K562 (cell line): ENCODE measurements at regions not wholly inside any gene's neighbourhood (a gene's known extent, or its start where the extent isn't known, plus 50 kb on each side); places are given as distances from the start of the nearest gene placed in this dataset.

Experiments used
- ATAC-seq: fragments of 200-7000 bp; cut with Tn5 transposase; 3 replicates; pipeline ENCODE4 v1.9.1; 2020; ENCODE audit warnings: moderate library complexity
- BruUV-seq: library from RNA; stranded (reverse); fragments of 400-500 nt; replicated peaks from 2 replicates; lab custom pipeline; 2021; lab: Mats Ljungman, UMichigan
- CTCF ChIA-PET: fragments of 300-600 bp; formaldehyde crosslinking; extraction: SDS; loops from one replicate; lab custom pipeline; 2021; ENCODE audit warnings: low intra/inter-chr PET ratio; lab: Yijun Ruan, JAX
- POLR2A ChIA-PET: fragments of 300-600, 350-650 bp; sonication (Branson Sonifier 250); formaldehyde crosslinking; extraction: SDS; loops from one replicate; lab custom pipeline; 2021; ENCODE audit warnings: antibody characterized with exemption, inconsistent platforms; lab: Yijun Ruan, JAX
- DNase-seq, 4 experiments: peaks; one replicate each; pipeline versions ENCODE4 v3.0.0 to v3.0.0-alpha.2; 2011 to 2018; ENCODE audit warnings: low spot score in 3 of 4, mixed read lengths in 3 of 4; ENCODE audit errors: extremely low read depth in 1 of 4
- FAIRE-seq: peaks from 2 replicates; lab custom pipeline; 2011; peaks lifted over from hg19 to GRCh38; lab: Jason Lieb, UNC
- H2AFZ ChIP-seq: 2 replicates; pipeline ENCODE4 v1.6.0; 2011; ENCODE audit warnings: low read depth, low read length, control low read depth, inconsistent platforms
- H3K27ac ChIP-seq: fragments of 200-600 bp; 3 replicates; pipeline ENCODE4 v1.8.0; 2011; ENCODE audit warnings: low read depth, mild to moderate bottlenecking, control low read depth, inconsistent platforms, low read length, moderate library complexity, mixed read lengths; ENCODE audit errors: extremely low read depth
- H3K27me3 ChIP-seq, 2 experiments: fragments of 300-600 bp in 1 of 2; 2 replicates in 1 of 2; 3 replicates in 1 of 2; pipeline versions ENCODE4 v1.6.0 to v1.8.0; 2011; ENCODE audit warnings: inconsistent platforms in 2 of 2, low read length in 2 of 2, mild to moderate bottlenecking in 1 of 2, mixed read lengths in 1 of 2, moderate library complexity in 1 of 2; ENCODE audit not compliant: control insufficient read depth in 2 of 2, insufficient read depth in 2 of 2
- H3K36me3 ChIP-seq: fragments of 300-600 bp; 3 replicates; pipeline ENCODE4 v1.8.0; 2011; ENCODE audit warnings: mild to moderate bottlenecking, low read length, inconsistent platforms; ENCODE audit not compliant: control insufficient read depth, insufficient read depth
- H3K4me1 ChIP-seq, 2 experiments: fragments of 200-600 bp in 1 of 2; replicated peaks in 1 of 2; 2 replicates in 1 of 2; 3 replicates in 1 of 2; pipeline versions ENCODE4 v1.5.1 to v1.8.0; 2011; ENCODE audit warnings: inconsistent platforms in 2 of 2, low read length in 2 of 2, mild to moderate bottlenecking in 1 of 2, mixed read lengths in 1 of 2, moderate library complexity in 1 of 2; ENCODE audit not compliant: control insufficient read depth in 2 of 2, insufficient read depth in 2 of 2
- H3K4me2 ChIP-seq: 2 replicates; pipeline ENCODE4 v1.6.1; 2011; ENCODE audit warnings: low read length, control low read depth, inconsistent platforms, mixed read lengths; ENCODE audit not compliant: insufficient read depth
- H3K4me3 ChIP-seq: fragments of 200-600 bp; sonication (generic), shearing (Covaris generic); 2 replicates; pipeline ENCODE4 v1.5.1; 2016; ENCODE audit warnings: control low read depth, inconsistent platforms
- H3K79me2 ChIP-seq: fragments of 200-600 bp; 3 replicates; pipeline ENCODE4 v1.8.0; 2011; ENCODE audit warnings: low read length, inconsistent platforms; ENCODE audit not compliant: control insufficient read depth, insufficient read depth
- H3K9ac ChIP-seq, 2 experiments: 2 replicates each; pipeline versions ENCODE4 v1.6.0 to v1.6.1; 2011; ENCODE audit warnings: low read depth in 2 of 2, low read length in 2 of 2, control low read depth in 1 of 2, inconsistent platforms in 1 of 2, mild to moderate bottlenecking in 1 of 2, mixed read lengths in 1 of 2; ENCODE audit not compliant: insufficient read depth in 1 of 2
- H3K9me1 ChIP-seq: one replicate; pipeline ENCODE4 v1.6.0; 2011; ENCODE audit warnings: inconsistent platforms, mild to moderate bottlenecking, low read length, moderate library complexity; ENCODE audit not compliant: control insufficient read depth, insufficient read depth
- H3K9me3 ChIP-seq: replicated peaks from 2 replicates; pipeline ENCODE4 v1.5.1; 2011; ENCODE audit warnings: low read depth, low read length, inconsistent platforms; ENCODE audit not compliant: control insufficient read depth, insufficient read depth
- H4K20me1 ChIP-seq: replicated peaks from 2 replicates; pipeline ENCODE4 v1.6.1; 2011; ENCODE audit warnings: low read length, inconsistent platforms, mixed read lengths; ENCODE audit not compliant: control insufficient read depth, insufficient read depth
- CXXC5 ChIP-seq: fragments of 250-450 bp; sonication (Bioruptor Pico); IDR thresholded peaks from 2 replicates; pipeline ENCODE4 v1.8.0; 2022; ENCODE audit warnings: inconsistent platforms, mild to moderate bottlenecking, moderate library complexity
- EP300 ChIP-seq: IDR thresholded peaks from 2 replicates; pipeline ENCODE4 v1.6.1; 2012; ENCODE audit warnings: low read length, improper control_type of control experiment
- HNRNPK ChIP-seq: fragments of 200-400 bp; formaldehyde crosslinking; IDR thresholded peaks from one replicate; pipeline ENCODE4 v1.6.1; 2018; ENCODE audit warnings: mild to moderate bottlenecking, low read depth, low read length; ENCODE audit not compliant: poor library complexity, severe bottlenecking
- PHF21A ChIP-seq: fragments of 450-650 bp; IDR thresholded peaks from 2 replicates; pipeline ENCODE4 v1.6.1; 2017; ENCODE audit warnings: low read depth, borderline replicate concordance
- SMARCA4 ChIP-seq: fragments of 450-650 bp; IDR thresholded peaks from 2 replicates; pipeline ENCODE4 v1.6.1; 2016
- ZBTB7A ChIP-seq: IDR thresholded peaks from 2 replicates; pipeline ENCODE4 v1.6.1; 2011; ENCODE audit warnings: low read depth, mild to moderate bottlenecking, low read length, moderate library complexity, borderline replicate concordance; ENCODE audit not compliant: control insufficient read depth
- ZNF121 ChIP-seq: sonication (generic); formaldehyde crosslinking; conservative IDR thresholded peaks from 2 replicates; pipeline ENCODE4 v1.8.0; 2022; ENCODE audit warnings: missing genetic modification reagents
- ZNF3 ChIP-seq: fragments of 250-450 bp; sonication (Bioruptor Pico); IDR thresholded peaks from 2 replicates; pipeline ENCODE4 v1.5.0; 2021; ENCODE audit warnings: mild to moderate bottlenecking, moderate library complexity
- ZNF717 ChIP-seq: fragments of 250-450 bp; sonication (Bioruptor Pico); IDR thresholded peaks from 2 replicates; pipeline ENCODE4 v1.5.0; 2021
- in situ Hi-C: fragments of 300-500 bp; cut with MboI; formaldehyde crosslinking; loops from 4 replicates; pipeline ENCODE4 v1.15.0; 2018; ENCODE audit warnings: inconsistent platforms, mixed read lengths
- intact Hi-C: fragments of 100-400 bp; cut with micrococcal nuclease; formaldehyde crosslinking; loops from 2 replicates; pipeline ENCODE4 v1.14.2; 2022
- TF ChIP-seq, protein P1 (sequence below): IDR thresholded peaks from 3 replicates; pipeline ENCODE4 v1.6.1; 2011; ENCODE audit warnings: borderline replicate concordance, mild to moderate bottlenecking, moderate library complexity; ENCODE audit not compliant: insufficient read length; ENCODE audit errors: extremely low read depth
- TF ChIP-seq, protein P2 (sequence below), 2 experiments: IDR thresholded peaks; 2 replicates each; pipeline ENCODE4 v1.6.1; 2012; ENCODE audit warnings: improper control_type of control experiment in 2 of 2, low read depth in 2 of 2, low read length in 2 of 2, borderline replicate concordance in 1 of 2
- TF ChIP-seq, protein P3 (sequence below): fragments of 450-650 bp; IDR thresholded peaks from 2 replicates; pipeline ENCODE4 v1.6.1; 2017; ENCODE audit warnings: antibody characterized with exemption, mild to moderate bottlenecking

DNA sequence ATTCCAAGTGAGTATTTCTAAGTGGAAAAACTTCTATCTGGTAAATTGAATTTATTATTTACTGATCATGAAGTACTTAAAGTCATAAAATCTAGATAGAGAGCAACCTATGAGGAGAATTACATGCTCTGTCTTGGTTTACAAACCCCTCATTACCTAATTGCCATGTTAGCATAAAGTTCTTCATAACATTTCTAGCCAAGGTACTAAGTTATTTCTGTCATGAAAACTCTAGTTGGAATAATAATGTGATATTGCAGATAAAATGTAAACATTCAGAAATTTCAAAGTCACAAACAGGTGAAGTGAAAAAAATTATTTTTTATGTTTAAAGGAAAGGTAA, 228.6 kb downstream of the TTLL7 start:
- no TSS peak for BruUV-seq
- intact Hi-C loops (no loop called here), in situ Hi-C loops (no loop called here)
- no peaks in the 10 kb centered on the region for H3K9me1 ChIP-seq
- H3K9ac ChIP-seq, result no peak overlapping the region
- no peaks in the 10 kb centered on the region for H3K4me1 ChIP-seq
- H3K27me3 ChIP-seq, result no peaks in the 10 kb centered on the region
- H3K36me3 ChIP-seq, result no peaks in the 10 kb centered on the region
- H4K20me1 ChIP-seq, result no peaks in the 10 kb centered on the region
- CTCF ChIA-PET, result no interaction called here
- POLR2A ChIA-PET, result no interaction called here
- DNase-seq (no peak), ATAC-seq (no peak), FAIRE-seq (no peak)
- H3K27ac ChIP-seq, result no peak overlapping the region
- no peak overlapping the region for H3K4me3 ChIP-seq
- H3K4me2 ChIP-seq, result no peak overlapping the region
- H2AFZ ChIP-seq, result no peak overlapping the region
- no peaks in the 10 kb centered on the region for H3K9me3 ChIP-seq
- H3K79me2 ChIP-seq, result no peaks in the 10 kb centered on the region
- no peak for TF ChIP-seq ZNF717 (CRISPR knock-in tag)
- no peak for TF ChIP-seq EP300
- TF ChIP-seq HNRNPK, result no peak
- TF ChIP-seq SMARCA4, result no peak
- TF ChIP-seq, protein P1, sequence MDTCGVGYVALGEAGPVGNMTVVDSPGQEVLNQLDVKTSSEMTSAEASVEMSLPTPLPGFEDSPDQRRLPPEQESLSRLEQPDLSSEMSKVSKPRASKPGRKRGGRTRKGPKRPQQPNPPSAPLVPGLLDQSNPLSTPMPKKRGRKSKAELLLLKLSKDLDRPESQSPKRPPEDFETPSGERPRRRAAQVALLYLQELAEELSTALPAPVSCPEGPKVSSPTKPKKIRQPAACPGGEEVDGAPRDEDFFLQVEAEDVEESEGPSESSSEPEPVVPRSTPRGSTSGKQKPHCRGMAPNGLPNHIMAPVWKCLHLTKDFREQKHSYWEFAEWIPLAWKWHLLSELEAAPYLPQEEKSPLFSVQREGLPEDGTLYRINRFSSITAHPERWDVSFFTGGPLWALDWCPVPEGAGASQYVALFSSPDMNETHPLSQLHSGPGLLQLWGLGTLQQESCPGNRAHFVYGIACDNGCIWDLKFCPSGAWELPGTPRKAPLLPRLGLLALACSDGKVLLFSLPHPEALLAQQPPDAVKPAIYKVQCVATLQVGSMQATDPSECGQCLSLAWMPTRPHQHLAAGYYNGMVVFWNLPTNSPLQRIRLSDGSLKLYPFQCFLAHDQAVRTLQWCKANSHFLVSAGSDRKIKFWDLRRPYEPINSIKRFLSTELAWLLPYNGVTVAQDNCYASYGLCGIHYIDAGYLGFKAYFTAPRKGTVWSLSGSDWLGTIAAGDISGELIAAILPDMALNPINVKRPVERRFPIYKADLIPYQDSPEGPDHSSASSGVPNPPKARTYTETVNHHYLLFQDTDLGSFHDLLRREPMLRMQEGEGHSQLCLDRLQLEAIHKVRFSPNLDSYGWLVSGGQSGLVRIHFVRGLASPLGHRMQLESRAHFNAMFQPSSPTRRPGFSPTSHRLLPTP, result no peak
- no peak for TF ChIP-seq ZNF121 (CRISPR knock-in tag)
- no peak for TF ChIP-seq ZNF3
- TF ChIP-seq, protein P2, sequence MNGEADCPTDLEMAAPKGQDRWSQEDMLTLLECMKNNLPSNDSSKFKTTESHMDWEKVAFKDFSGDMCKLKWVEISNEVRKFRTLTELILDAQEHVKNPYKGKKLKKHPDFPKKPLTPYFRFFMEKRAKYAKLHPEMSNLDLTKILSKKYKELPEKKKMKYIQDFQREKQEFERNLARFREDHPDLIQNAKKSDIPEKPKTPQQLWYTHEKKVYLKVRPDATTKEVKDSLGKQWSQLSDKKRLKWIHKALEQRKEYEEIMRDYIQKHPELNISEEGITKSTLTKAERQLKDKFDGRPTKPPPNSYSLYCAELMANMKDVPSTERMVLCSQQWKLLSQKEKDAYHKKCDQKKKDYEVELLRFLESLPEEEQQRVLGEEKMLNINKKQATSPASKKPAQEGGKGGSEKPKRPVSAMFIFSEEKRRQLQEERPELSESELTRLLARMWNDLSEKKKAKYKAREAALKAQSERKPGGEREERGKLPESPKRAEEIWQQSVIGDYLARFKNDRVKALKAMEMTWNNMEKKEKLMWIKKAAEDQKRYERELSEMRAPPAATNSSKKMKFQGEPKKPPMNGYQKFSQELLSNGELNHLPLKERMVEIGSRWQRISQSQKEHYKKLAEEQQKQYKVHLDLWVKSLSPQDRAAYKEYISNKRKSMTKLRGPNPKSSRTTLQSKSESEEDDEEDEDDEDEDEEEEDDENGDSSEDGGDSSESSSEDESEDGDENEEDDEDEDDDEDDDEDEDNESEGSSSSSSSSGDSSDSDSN (IDR thresholded peaks at IDR 0.05; ENCODE audit: borderline replicate concordance in 1 of 2, low read depth in 2 of 2, low read length in 2 of 2), result no peak
- no peak for TF ChIP-seq PHF21A
- no peak for TF ChIP-seq CXXC5 (CRISPR knock-in tag)
- no peak for TF ChIP-seq ZBTB7A
- TF ChIP-seq, protein P3, sequence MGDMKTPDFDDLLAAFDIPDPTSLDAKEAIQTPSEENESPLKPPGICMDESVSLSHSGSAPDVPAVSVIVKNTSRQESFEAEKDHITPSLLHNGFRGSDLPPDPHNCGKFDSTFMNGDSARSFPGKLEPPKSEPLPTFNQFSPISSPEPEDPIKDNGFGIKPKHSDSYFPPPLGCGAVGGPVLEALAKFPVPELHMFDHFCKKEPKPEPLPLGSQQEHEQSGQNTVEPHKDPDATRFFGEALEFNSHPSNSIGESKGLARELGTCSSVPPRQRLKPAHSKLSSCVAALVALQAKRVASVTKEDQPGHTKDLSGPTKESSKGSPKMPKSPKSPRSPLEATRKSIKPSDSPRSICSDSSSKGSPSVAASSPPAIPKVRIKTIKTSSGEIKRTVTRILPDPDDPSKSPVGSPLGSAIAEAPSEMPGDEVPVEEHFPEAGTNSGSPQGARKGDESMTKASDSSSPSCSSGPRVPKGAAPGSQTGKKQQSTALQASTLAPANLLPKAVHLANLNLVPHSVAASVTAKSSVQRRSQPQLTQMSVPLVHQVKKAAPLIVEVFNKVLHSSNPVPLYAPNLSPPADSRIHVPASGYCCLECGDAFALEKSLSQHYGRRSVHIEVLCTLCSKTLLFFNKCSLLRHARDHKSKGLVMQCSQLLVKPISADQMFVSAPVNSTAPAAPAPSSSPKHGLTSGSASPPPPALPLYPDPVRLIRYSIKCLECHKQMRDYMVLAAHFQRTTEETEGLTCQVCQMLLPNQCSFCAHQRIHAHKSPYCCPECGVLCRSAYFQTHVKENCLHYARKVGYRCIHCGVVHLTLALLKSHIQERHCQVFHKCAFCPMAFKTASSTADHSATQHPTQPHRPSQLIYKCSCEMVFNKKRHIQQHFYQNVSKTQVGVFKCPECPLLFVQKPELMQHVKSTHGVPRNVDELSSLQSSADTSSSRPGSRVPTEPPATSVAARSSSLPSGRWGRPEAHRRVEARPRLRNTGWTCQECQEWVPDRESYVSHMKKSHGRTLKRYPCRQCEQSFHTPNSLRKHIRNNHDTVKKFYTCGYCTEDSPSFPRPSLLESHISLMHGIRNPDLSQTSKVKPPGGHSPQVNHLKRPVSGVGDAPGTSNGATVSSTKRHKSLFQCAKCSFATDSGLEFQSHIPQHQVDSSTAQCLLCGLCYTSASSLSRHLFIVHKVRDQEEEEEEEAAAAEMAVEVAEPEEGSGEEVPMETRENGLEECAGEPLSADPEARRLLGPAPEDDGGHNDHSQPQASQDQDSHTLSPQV, result no peak
